Stomach (tissue), 8 donors: ENCODE measurements at regions not wholly inside any gene's neighbourhood (a gene's known extent, or its start where the extent isn't known, plus 50 kb on each side); places are given as distances from the start of the nearest gene placed in this dataset.

ENCODE experiments used
- DNase-seq, 2 donors: peaks; one replicate each; pipeline versions ENCODE4 v3.0.0 to v3.0.0-alpha.2; 2013 to 2019
- H3K27ac ChIP-seq, 5 donors: fragments of 200-600 bp in 4 of 5; sonication (generic) in 4 of 5; one replicate each; pipeline ENCODE4 v1.5.1; 2013 to 2019; ENCODE audit warnings: mild to moderate bottlenecking in 1 of 5, moderate library complexity in 1 of 5
- H3K27me3 ChIP-seq, 3 donors: fragments of 200-600 bp; sonication (generic); one replicate each; pipeline ENCODE4 v1.5.1; 2017 to 2019; ENCODE audit warnings: mixed run types in 1 of 3
- H3K36me3 ChIP-seq, 4 donors: fragments of 200-600 bp; sonication (generic); 1 replicate in 3 of 4; 2 replicates in 1 of 4; pipeline ENCODE4 v1.5.1; 2016 to 2019
- H3K4me1 ChIP-seq, 4 donors: fragments of 200-600 bp; sonication (generic); one replicate each; pipeline ENCODE4 v1.5.1; 2016 to 2019
- H3K4me3 ChIP-seq, 4 donors: fragments of 200-600 bp; sonication (generic) in 3 of 4; one replicate each; pipeline ENCODE4 v1.5.1; 2016 to 2019; ENCODE audit warnings: mild to moderate bottlenecking in 1 of 4
- H3K9me3 ChIP-seq, 4 donors: fragments of 200-600 bp; sonication (generic); one replicate each; pipeline ENCODE4 v1.5.1; 2016 to 2019
- EP300 ChIP-seq: sonication (generic); formaldehyde crosslinking; IDR thresholded peaks from one replicate; pipeline ENCODE4 v1.6.1; 2017; ENCODE audit warnings: antibody characterized with exemption
- POLR2A ChIP-seq, 4 donors: fragments of 450-650 bp; IDR thresholded peaks; one replicate each; pipeline ENCODE4 v1.6.1; 2016; ENCODE audit warnings: antibody characterized with exemption in 4 of 4, control low read depth in 2 of 4, mild to moderate bottlenecking in 1 of 4, moderate library complexity in 1 of 4
- POLR2AphosphoS5 ChIP-seq, 3 donors: sonication (generic); formaldehyde crosslinking; IDR thresholded peaks; one replicate each; pipeline ENCODE4 v1.6.1; 2016; ENCODE audit warnings: antibody characterized with exemption in 3 of 3
- WGBS, 5 donors: extraction: QIAGEN DNeasy Blood & Tissue Kit in 3 of 5; methylation state at CpG; one replicate each; pipeline versions ENCODE4 v1.1.5 to v1.1.7; 2013 to 2018; 5-methylcytosine and 5-hydroxymethylcytosine counted together
- intact Hi-C: fragments of 100-400 bp; cut with DNase I; formaldehyde crosslinking; loops from one replicate; pipeline ENCODE4 v1.15.1; 2023; ENCODE audit warnings: low total_unique reads
- TF ChIP-seq, protein P1 (sequence below), 7 experiments: fragments of 450-650 bp in 4 of 7; fragments of 200-600 bp in 3 of 7; sonication (generic) in 3 of 7; IDR thresholded peaks; one replicate each; pipeline ENCODE4 v1.5.1; 2016 to 2019; ENCODE audit warnings: antibody characterized with exemption in 7 of 7, control low read depth in 2 of 7, mild to moderate bottlenecking in 1 of 7
- donor health status: healthy with polysubstance abuse.
- donor health status: Bipolar disorder and iron deficiency.
- donor health status: healthy.

DNA sequence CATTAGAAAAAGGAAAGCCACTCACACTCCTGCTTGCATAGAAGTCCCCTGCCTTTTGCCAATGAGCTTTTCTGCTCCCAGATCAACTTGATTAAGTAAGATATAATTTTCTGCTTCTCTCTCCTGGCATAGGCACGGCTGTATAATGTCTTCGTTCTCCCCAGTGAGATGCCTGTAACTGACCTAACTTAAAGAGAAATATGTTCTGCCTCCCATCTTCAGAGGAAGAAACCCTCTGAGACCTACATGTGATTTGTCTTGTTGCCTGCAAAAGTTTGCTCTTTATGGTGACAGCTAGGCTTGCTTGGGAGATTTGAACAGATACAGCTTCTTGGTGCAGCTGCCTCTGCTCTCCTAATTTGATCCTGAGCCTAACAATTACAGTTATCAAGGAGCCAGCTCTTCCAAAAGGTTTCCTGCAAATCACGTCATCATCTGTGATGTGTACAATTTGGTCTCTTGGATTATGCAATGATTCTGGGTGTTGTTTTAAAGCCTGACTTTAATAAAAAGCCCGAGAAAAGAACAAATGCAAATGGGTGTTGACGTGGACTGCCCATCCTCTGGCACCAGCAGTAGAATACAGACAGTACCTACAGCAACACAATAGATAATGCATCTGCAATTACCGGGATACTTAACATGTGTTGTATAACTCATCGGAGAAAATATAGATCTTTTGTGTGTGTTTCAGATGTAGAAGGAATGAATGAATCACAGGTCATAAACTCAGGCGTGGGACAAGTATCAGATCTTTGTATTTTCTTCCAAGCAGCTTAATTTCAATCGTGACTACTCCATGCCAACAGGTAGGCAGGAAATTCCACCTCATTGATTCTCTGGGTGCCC is 76.2 kb upstream of the KAZN start:
- H3K27me3 ChIP-seq, result no peaks in the 10 kb centered on the region
- H3K36me3 ChIP-seq, result no peaks in the 10 kb centered on the region
- 63 to 71% (median 69%) methylated on average over 9 of the region's 9 CpGs for WGBS, 5 donors
- peak; percentile 55 to 71 (median 58) for TF ChIP-seq POLR2AphosphoS5 (IDR thresholded peaks at IDR 0.05)
- TF ChIP-seq POLR2A (IDR thresholded peaks at IDR 0.05), result no peak
- no peaks in the 10 kb centered on the region for H3K9me3 ChIP-seq
- H3K4me1 ChIP-seq, result peaks cover 0 to 7% (median 0%) of the 10 kb centered on the region in 4 donors
- H3K4me3 ChIP-seq, result no peak overlapping the region
- DNase-seq, result peak in 1 of 2 donors; percentile 83
- intact Hi-C loops, result no loop called here
- peak overlapping the region in 4 of 5 donors; percentile 60 to 73 (median 66) for H3K27ac ChIP-seq

DNA sequence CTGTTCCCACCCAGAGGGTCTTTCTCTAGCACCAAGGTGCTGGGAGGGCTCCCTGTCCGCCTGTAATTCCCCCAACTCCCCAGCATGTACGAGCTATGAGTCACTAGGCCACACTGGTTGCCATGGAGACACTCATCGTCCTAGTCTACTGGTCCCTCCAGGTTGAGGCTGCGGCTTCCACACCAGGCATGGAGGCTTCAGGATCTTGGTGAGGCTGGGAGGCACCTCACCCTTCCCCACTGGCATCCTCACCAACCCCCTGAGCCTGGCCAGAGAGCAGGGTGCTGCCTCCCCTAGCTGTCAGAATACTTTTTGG is 75.6 kb upstream of the KAZN start:
- H3K4me3 ChIP-seq, result no peak overlapping the region
- H3K27ac ChIP-seq, result peak overlapping the region in 4 of 5 donors; percentile 60 to 73 (median 66)
- WGBS, 5 donors, result 35 to 56% (median 44%) methylated on average over 4 of the region's 4 CpGs
- no peaks in the 10 kb centered on the region for H3K36me3 ChIP-seq
- H3K9me3 ChIP-seq, result no peaks in the 10 kb centered on the region
- peaks cover 0 to under 1% (median 0%) of the 10 kb centered on the region in 4 donors for H3K4me1 ChIP-seq
- intact Hi-C loops, result no loop called here
- DNase-seq, result peak in 1 of 2 donors; percentile 71
- TF ChIP-seq POLR2AphosphoS5 (IDR thresholded peaks at IDR 0.05), result no peak
- H3K27me3 ChIP-seq, result no peaks in the 10 kb centered on the region

DNA sequence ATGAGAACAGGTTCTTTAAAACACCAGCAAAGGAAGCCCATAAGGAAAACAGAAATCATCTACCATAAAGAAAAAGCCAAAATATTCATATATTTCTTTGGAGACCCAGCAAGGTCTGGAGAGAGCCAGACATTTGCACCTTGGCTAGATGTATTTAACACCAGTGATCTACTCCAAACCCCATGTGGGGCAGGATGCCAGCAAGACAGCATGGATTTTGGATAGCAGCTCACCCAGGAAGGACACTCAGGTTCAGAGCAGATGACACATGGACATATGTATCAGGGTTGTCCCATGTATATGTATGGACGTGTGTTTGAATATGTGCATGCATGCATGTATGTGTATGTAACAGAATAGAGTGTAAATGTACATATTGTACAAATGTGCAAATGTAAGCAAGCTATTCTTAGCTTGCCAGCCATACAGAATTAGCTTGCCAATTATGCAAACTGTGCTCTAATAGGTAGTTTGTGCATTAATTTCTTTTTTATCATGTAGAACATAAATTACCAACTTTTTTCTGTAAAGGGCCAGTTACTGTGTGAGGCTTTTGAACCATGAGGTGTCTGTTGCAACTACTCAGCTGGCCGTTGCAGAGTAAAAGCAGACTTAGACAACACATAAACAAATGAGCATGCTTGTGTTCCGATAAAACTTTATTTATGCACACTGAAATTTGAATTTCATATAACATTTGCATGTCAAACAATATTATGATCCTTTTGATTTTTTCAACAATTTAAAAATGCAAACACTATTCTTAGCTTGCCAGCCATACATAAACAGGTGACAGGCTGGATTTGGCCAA is 73.5 kb upstream of the KAZN start:
- H3K9me3 ChIP-seq, result no peaks in the 10 kb centered on the region
- H3K4me1 ChIP-seq, result no peaks in the 10 kb centered on the region
- no peaks in the 10 kb centered on the region for H3K36me3 ChIP-seq
- no peak overlapping the region for H3K4me3 ChIP-seq
- DNase-seq, result no peak
- intact Hi-C loops, result no loop called here
- TF ChIP-seq EP300, result no peak
- H3K27ac ChIP-seq, result no peak overlapping the region
- 70 to 91% (median 80%) methylated on average over 3 of the region's 3 CpGs for WGBS, 5 donors
- H3K27me3 ChIP-seq, result peaks cover 0 to 5% (median 0%) of the 10 kb centered on the region in 3 donors

DNA sequence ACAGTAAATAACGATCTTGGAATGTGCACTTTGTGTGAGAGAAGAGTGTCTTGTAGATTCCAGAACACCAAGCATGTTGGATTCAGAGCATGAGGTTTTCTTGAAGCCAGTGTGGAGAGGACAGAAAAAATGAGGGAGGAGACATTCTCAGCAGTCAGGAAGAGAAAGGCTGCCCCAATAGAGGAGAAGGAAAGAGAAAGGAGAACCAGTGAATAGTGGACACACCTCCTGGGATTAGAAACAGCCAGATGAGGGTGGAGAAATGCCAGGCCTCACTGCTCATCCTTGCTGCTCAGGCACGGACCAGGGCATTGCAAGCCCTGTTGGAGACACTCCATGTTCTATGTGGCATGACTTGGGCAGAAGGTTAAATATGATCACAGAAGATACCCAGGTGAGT is 69.0 kb upstream of the KAZN start:
- no peak for DNase-seq
- Histone ChIP-seq H3K36me3 (no peaks in the 10 kb centered on the region), H3K9me3 (no peaks in the 10 kb centered on the region), H3K27ac (no peak overlapping the region), H3K4me1 (no peaks in the 10 kb centered on the region), H3K4me3 (no peak overlapping the region), H3K27me3 (peaks cover 0 to 5% (median 0%) of the 10 kb centered on the region in 3 donors)
- intact Hi-C loops, result no loop called here
- TF ChIP-seq POLR2A (IDR thresholded peaks at IDR 0.05), result no peak
- TF ChIP-seq EP300, result no peak
- TF ChIP-seq, protein P1, sequence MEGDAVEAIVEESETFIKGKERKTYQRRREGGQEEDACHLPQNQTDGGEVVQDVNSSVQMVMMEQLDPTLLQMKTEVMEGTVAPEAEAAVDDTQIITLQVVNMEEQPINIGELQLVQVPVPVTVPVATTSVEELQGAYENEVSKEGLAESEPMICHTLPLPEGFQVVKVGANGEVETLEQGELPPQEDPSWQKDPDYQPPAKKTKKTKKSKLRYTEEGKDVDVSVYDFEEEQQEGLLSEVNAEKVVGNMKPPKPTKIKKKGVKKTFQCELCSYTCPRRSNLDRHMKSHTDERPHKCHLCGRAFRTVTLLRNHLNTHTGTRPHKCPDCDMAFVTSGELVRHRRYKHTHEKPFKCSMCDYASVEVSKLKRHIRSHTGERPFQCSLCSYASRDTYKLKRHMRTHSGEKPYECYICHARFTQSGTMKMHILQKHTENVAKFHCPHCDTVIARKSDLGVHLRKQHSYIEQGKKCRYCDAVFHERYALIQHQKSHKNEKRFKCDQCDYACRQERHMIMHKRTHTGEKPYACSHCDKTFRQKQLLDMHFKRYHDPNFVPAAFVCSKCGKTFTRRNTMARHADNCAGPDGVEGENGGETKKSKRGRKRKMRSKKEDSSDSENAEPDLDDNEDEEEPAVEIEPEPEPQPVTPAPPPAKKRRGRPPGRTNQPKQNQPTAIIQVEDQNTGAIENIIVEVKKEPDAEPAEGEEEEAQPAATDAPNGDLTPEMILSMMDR (IDR thresholded peaks at IDR 0.05), result no peak
- no peak for TF ChIP-seq POLR2AphosphoS5 (IDR thresholded peaks at IDR 0.05)
- WGBS, 5 donors, result 60 to 72% (median 65%) methylated on average over 2 of the region's 2 CpGs

DNA sequence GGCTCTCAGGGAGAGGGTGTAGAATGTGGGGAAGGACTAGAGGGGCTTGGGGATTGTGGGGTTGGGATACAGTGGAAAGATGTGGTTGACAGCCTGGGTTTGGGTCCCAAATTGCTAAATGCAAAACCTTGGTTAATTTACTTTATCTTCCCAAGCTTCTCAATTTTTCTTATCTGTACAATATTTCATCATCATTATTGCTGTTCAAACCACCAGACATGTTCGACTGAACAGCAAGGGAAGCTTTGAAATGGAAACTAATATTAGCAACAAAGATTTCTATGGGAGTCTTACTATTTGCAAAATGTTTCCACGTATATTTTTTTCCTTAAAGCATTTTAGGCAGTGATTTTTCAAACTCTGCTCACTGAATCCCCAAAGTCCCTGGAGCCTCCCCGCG is 67.0 kb upstream of the KAZN start:
- WGBS, 5 donors, result 81 to 91% (median 88%) methylated on average over 4 of the region's 4 CpGs
- intact Hi-C loops, result no loop called here

More for the DNA sequence above, 67.0 kb upstream of the KAZN start:
- peaks cover 0 to 5% (median 0%) of the 10 kb centered on the region in 3 donors for H3K27me3 ChIP-seq
- no peak for DNase-seq
- no peaks in the 10 kb centered on the region for H3K9me3 ChIP-seq
- H3K36me3 ChIP-seq, result no peaks in the 10 kb centered on the region
- no peak overlapping the region for H3K27ac ChIP-seq
- H3K4me1 ChIP-seq, result no peaks in the 10 kb centered on the region
- TF ChIP-seq POLR2A (IDR thresholded peaks at IDR 0.05) (no peak), POLR2AphosphoS5 (IDR thresholded peaks at IDR 0.05) (no peak), EP300 (no peak)
- TF ChIP-seq, protein P1 (IDR thresholded peaks at IDR 0.05), result no peak
- no peak overlapping the region for H3K4me3 ChIP-seq
